CD14-positive monocyte (primary cell): ENCODE measurements at regions not wholly inside any gene's neighbourhood (a gene's known extent, or its start where the extent isn't known, plus 50 kb on each side); places are given as distances from the start of the nearest gene placed in this dataset.
A peak's percentile ranks its signal among the peaks of the same experiment; 100 is the strongest.

Experiments
- DNase-seq, 3 donors: peaks; one replicate each; pipeline ENCODE4 v3.0.0-alpha.2; 2011 to 2022
- H2AFZ ChIP-seq: 2 replicates; pipeline ENCODE4 v1.6.0; 2012; ENCODE audit warnings: mild to moderate bottlenecking, low read depth, low read length, inconsistent platforms; ENCODE audit not compliant: insufficient read depth, poor library complexity, severe bottlenecking
- H3K27ac ChIP-seq, 2 donors: 1 replicate in 1 of 2; 2 replicates in 1 of 2; pipeline ENCODE4 v1.5.1; 2012 to 2013; ENCODE audit warnings: low read length in 2 of 2, control low read depth in 1 of 2, inconsistent platforms in 1 of 2, low read depth in 1 of 2, mild to moderate bottlenecking in 1 of 2
- H3K27me3 ChIP-seq, 2 donors: one replicate each; pipeline versions ENCODE4 v1.6.0 to v1.6.1; 2011 to 2013; ENCODE audit warnings: low read length in 2 of 2; ENCODE audit not compliant: control insufficient read depth in 2 of 2, insufficient read depth in 2 of 2
- H3K36me3 ChIP-seq, 2 donors: replicated peaks in 1 of 2; 1 replicate in 1 of 2; 2 replicates in 1 of 2; pipeline versions ENCODE4 v1.5.1 to v1.6.1; 2012 to 2013; ENCODE audit warnings: low read length in 2 of 2, control low read depth in 1 of 2, inconsistent platforms in 1 of 2, mild to moderate bottlenecking in 1 of 2; ENCODE audit not compliant: insufficient read depth in 2 of 2, control insufficient read depth in 1 of 2
- H3K4me1 ChIP-seq, 2 donors: 1 replicate in 1 of 2; 2 replicates in 1 of 2; pipeline versions ENCODE4 v1.5.1 to v1.6.1; 2012 to 2013; ENCODE audit warnings: low read length in 2 of 2, control low read depth in 1 of 2, inconsistent platforms in 1 of 2, mild to moderate bottlenecking in 1 of 2, moderate library complexity in 1 of 2; ENCODE audit not compliant: insufficient read depth in 2 of 2, control insufficient read depth in 1 of 2
- H3K4me2 ChIP-seq: replicated peaks from 2 replicates; pipeline ENCODE3; 2012; ENCODE audit warnings: low read length, moderate library complexity, mild to moderate bottlenecking; ENCODE audit not compliant: poor library complexity, severe bottlenecking; ENCODE audit errors: extremely low read depth
- H3K4me3 ChIP-seq, 3 experiments: fragments of 200-600 bp in 1 of 3; sonication (generic) in 1 of 3; replicated peaks in 1 of 3; 1 replicate in 2 of 3; 2 replicates in 1 of 3; pipeline ENCODE4 v1.5.1; 2011 to 2013; ENCODE audit warnings: low read length in 3 of 3, mild to moderate bottlenecking in 3 of 3, control low read depth in 2 of 3, low read depth in 2 of 3, inconsistent platforms in 1 of 3, moderate library complexity in 1 of 3
- H3K79me2 ChIP-seq: 2 replicates; pipeline ENCODE4 v1.6.0; 2012; ENCODE audit warnings: mild to moderate bottlenecking, control low read depth, inconsistent platforms, low read length, moderate library complexity; ENCODE audit not compliant: insufficient read depth
- H3K9ac ChIP-seq: 2 replicates; pipeline ENCODE4 v1.6.0; 2017; ENCODE audit warnings: low read length, mild to moderate bottlenecking; ENCODE audit not compliant: insufficient read depth, poor library complexity, severe bottlenecking
- H3K9me3 ChIP-seq, 2 donors: replicated peaks in 1 of 2; 1 replicate in 1 of 2; 2 replicates in 1 of 2; pipeline versions ENCODE4 v1.5.1 to v1.6.1; 2012 to 2013; ENCODE audit warnings: low read length in 2 of 2, control low read depth in 1 of 2; ENCODE audit not compliant: control insufficient read depth in 1 of 2, insufficient read depth in 1 of 2
- H4K20me1 ChIP-seq: 2 replicates; pipeline ENCODE4 v1.6.0; 2012; ENCODE audit warnings: mild to moderate bottlenecking, low read length, control low read depth, moderate library complexity; ENCODE audit not compliant: insufficient read depth
- H3K27ac Mint-ChIP-seq, 7 donors: one replicate each; pipeline ENCODE4 v1.8.0; 2020; ENCODE audit warnings: mild to moderate bottlenecking in 7 of 7, mixed read lengths in 7 of 7, moderate library complexity in 6 of 7, inconsistent platforms in 2 of 7
- H3K27me3 Mint-ChIP-seq, 3 donors: one replicate each; pipeline ENCODE4 v1.8.0; 2021 to 2022; ENCODE audit warnings: low read depth in 3 of 3, mild to moderate bottlenecking in 3 of 3, mixed read lengths in 3 of 3, moderate library complexity in 3 of 3, inconsistent platforms in 1 of 3
- H3K36me3 Mint-ChIP-seq, 2 donors: one replicate each; pipeline ENCODE4 v1.8.0; 2020; ENCODE audit warnings: mixed read lengths in 2 of 2, inconsistent platforms in 1 of 2, mild to moderate bottlenecking in 1 of 2
- H3K4me1 Mint-ChIP-seq: one replicate; pipeline ENCODE4 v1.8.0; 2020; ENCODE audit warnings: mild to moderate bottlenecking, mixed read lengths
- H3K4me3 Mint-ChIP-seq, 2 donors: one replicate each; pipeline ENCODE4 v1.8.0; 2020; ENCODE audit warnings: mild to moderate bottlenecking in 2 of 2, mixed read lengths in 2 of 2, moderate library complexity in 1 of 2
- H3K9me3 Mint-ChIP-seq, 7 donors: one replicate each; pipeline ENCODE4 v1.8.0; 2020 to 2022; ENCODE audit warnings: mixed read lengths in 7 of 7, mild to moderate bottlenecking in 6 of 7, moderate library complexity in 6 of 7, inconsistent platforms in 2 of 7
- WGBS: methylation state at CpG from one replicate; pipeline ENCODE4 v1.1.5; 2013; ENCODE audit warnings: missing lambda C conversion rate; ENCODE audit not compliant: insufficient coverage; 5-methylcytosine and 5-hydroxymethylcytosine counted together
- intact Hi-C, 2 donors: fragments of 100-400 bp; cut with micrococcal nuclease; formaldehyde crosslinking; loops; one replicate each; pipeline versions ENCODE4 v1.15.0 to v1.15.1; 2023
- TF ChIP-seq, protein P1 (sequence below): fragments of 200-600 bp; IDR thresholded peaks from one replicate; pipeline ENCODE4 v1.8.0; 2022; ENCODE audit warnings: antibody characterized with exemption, mild to moderate bottlenecking

- intact Hi-C loops: loop anchor here (5.0 kb wide), 1 partner anchor 1475 kb away; no protein-coding TSS in a partner anchor
- Mint-ChIP-seq H3K27ac (peak overlapping the region in 1 of 7 donors; percentile 67), H3K9me3 (peaks cover 0 to 2% (median 0%) of the 10 kb centered on the region in 7 donors), H3K4me3 (no peak overlapping the region), H3K36me3 (no peaks in the 10 kb centered on the region), H3K27me3 (peaks cover 1 to 2% (median 1%) of the 10 kb centered on the region in 3 donors), H3K4me1 (no peaks in the 10 kb centered on the region)
- no peaks in the 10 kb centered on the region for H3K9me3 ChIP-seq
- no peaks in the 10 kb centered on the region for H4K20me1 ChIP-seq
- H3K27ac ChIP-seq: no peak overlapping the region
- H2AFZ ChIP-seq: no peak overlapping the region
- H3K4me1 ChIP-seq: no peaks in the 10 kb centered on the region
- no peaks in the 10 kb centered on the region for H3K79me2 ChIP-seq
- no peak overlapping the region for H3K4me3 ChIP-seq
- no peaks in the 10 kb centered on the region for H3K27me3 ChIP-seq
- DNase-seq: peak; percentile 23 to 47 (median 46)
- no peak overlapping the region for H3K4me2 ChIP-seq
- TF ChIP-seq, protein P1, sequence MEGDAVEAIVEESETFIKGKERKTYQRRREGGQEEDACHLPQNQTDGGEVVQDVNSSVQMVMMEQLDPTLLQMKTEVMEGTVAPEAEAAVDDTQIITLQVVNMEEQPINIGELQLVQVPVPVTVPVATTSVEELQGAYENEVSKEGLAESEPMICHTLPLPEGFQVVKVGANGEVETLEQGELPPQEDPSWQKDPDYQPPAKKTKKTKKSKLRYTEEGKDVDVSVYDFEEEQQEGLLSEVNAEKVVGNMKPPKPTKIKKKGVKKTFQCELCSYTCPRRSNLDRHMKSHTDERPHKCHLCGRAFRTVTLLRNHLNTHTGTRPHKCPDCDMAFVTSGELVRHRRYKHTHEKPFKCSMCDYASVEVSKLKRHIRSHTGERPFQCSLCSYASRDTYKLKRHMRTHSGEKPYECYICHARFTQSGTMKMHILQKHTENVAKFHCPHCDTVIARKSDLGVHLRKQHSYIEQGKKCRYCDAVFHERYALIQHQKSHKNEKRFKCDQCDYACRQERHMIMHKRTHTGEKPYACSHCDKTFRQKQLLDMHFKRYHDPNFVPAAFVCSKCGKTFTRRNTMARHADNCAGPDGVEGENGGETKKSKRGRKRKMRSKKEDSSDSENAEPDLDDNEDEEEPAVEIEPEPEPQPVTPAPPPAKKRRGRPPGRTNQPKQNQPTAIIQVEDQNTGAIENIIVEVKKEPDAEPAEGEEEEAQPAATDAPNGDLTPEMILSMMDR: peak; percentile 98
- no peak overlapping the region for H3K9ac ChIP-seq
- WGBS: 83% methylated on average over 11 of the region's 15 CpGs
- no peaks in the 10 kb centered on the region for H3K36me3 ChIP-seq
These were observed 172.8 kb downstream of the RDH14 start for GRCh38 chr2:18387441-18388206.

DNA sequence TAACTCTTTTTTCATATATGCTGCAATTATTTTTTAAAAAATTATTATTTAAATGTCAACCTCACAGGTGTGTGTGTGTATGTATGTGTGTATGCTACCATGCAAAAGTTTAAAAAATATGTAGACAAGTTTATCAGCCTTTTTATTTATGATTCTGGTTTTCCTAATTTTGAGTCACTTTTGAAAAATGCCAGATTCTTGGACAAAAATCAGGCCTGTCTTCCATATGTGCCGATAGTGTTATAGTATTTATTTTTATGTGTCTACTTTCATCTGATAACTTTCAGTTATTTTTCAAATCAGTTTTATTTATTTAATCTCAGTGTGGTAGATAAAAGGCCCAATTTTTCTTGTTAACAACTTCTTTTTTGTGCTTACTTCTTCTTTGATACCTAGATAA lies 176.2 kb downstream of the RDH14 start:
- Mint-ChIP-seq H3K4me3 (no peak overlapping the region), H3K4me1 (no peaks in the 10 kb centered on the region), H3K9me3 (peaks cover 0 to 2% (median 0%) of the 10 kb centered on the region in 7 donors), H3K27me3 (peaks cover 4 to 6% (median 5%) of the 10 kb centered on the region in 3 donors), H3K36me3 (no peaks in the 10 kb centered on the region), H3K27ac (no peak overlapping the region)
- WGBS: no CpG with 5 or more reads among the region's 1 CpG
- Histone ChIP-seq H3K27me3 (peaks cover 0 to 2% of the 10 kb centered on the region in 2 donors), H3K79me2 (no peaks in the 10 kb centered on the region), H3K4me2 (no peak overlapping the region), H4K20me1 (no peaks in the 10 kb centered on the region), H3K9ac (no peak overlapping the region), H3K27ac (no peak overlapping the region), H3K36me3 (no peaks in the 10 kb centered on the region), H3K9me3 (no peaks in the 10 kb centered on the region), H3K4me1 (no peaks in the 10 kb centered on the region), H2AFZ (no peak overlapping the region), H3K4me3 (no peak overlapping the region)
- DNase-seq: no peak
- TF ChIP-seq, protein P1: no peak
- intact Hi-C loops: no loop called here
